DOHH2 (cell line): ENCODE measurements at regions not wholly inside any gene's neighbourhood (a gene's known extent, or its start where the extent isn't known, plus 50 kb on each side); places are given as distances from the start of the nearest gene placed in this dataset.
"Not testable (repeated sequence)": the region's sequence is repeated elsewhere in the genome, so short reads cannot be mapped to it uniquely, and the experiment has no call there.

Experiments used
- H3F3A ChIP-seq: fragments of 200-600 bp; sonication (generic), shearing (Covaris generic); 2 replicates; pipeline ENCODE4 v1.6.0; 2016; ENCODE audit warnings: antibody characterized with exemption, mild to moderate bottlenecking; ENCODE audit not compliant: control insufficient read depth, insufficient read depth
- H3K27ac ChIP-seq: fragments of 200-600 bp; sonication (generic); 2 replicates; pipeline ENCODE4 v1.5.1; 2014; ENCODE audit warnings: low read depth, mild to moderate bottlenecking, low read length, moderate library complexity
- H3K27me3 ChIP-seq: fragments of 200-600 bp; sonication (generic); 2 replicates; pipeline ENCODE4 v1.6.1; 2014; ENCODE audit warnings: mild to moderate bottlenecking, low read length, mixed read lengths; ENCODE audit not compliant: control insufficient read depth
- H3K36me3 ChIP-seq: fragments of 200-600 bp; sonication (generic); 2 replicates; pipeline ENCODE4 v1.6.1; 2014; ENCODE audit warnings: mild to moderate bottlenecking, low read length, moderate library complexity, mixed read lengths; ENCODE audit not compliant: control insufficient read depth
- H3K4me1 ChIP-seq: fragments of 200-600 bp; sonication (generic); 2 replicates; pipeline ENCODE4 v1.6.1; 2014; ENCODE audit warnings: mild to moderate bottlenecking, low read length, mixed read lengths; ENCODE audit not compliant: control insufficient read depth
- H3K4me2 ChIP-seq: fragments of 200-600 bp; sonication (generic); 2 replicates; pipeline ENCODE4 v1.6.0; 2014; ENCODE audit warnings: mild to moderate bottlenecking, low read length, moderate library complexity
- H3K4me3 ChIP-seq: fragments of 200-600 bp; sonication (generic); 2 replicates; pipeline ENCODE4 v1.5.1; 2014; ENCODE audit warnings: mild to moderate bottlenecking, low read length, mixed read lengths
- H3K79me2 ChIP-seq: fragments of 200-600 bp; sonication (generic); 2 replicates; pipeline ENCODE4 v1.6.1; 2014; ENCODE audit warnings: mild to moderate bottlenecking, low read length, mixed read lengths; ENCODE audit not compliant: control insufficient read depth
- H3K9me2 ChIP-seq: fragments of 200-600 bp; sonication (generic); replicated peaks from 2 replicates; pipeline ENCODE4 v1.6.1; 2014; ENCODE audit warnings: mild to moderate bottlenecking, low read length, mixed read lengths; ENCODE audit not compliant: control insufficient read depth
- H3K9me3 ChIP-seq: fragments of 200-600 bp; sonication (generic); 2 replicates; pipeline ENCODE4 v1.6.1; 2014; ENCODE audit warnings: antibody characterized with exemption, low read length, mixed read lengths; ENCODE audit not compliant: control insufficient read depth, insufficient read depth
- H4K20me1 ChIP-seq: fragments of 200-600 bp; sonication (generic); 2 replicates; pipeline ENCODE4 v1.6.0; 2014; ENCODE audit warnings: low read depth, mild to moderate bottlenecking, antibody characterized with exemption, low read length, moderate library complexity; ENCODE audit not compliant: control insufficient read depth, insufficient read depth
- CTCF ChIP-seq: fragments of 200-600 bp; sonication (generic); IDR thresholded peaks from one replicate; pipeline ENCODE4 v1.5.1; 2014; ENCODE audit warnings: antibody characterized with exemption, mild to moderate bottlenecking, low read depth, low read length; ENCODE audit not compliant: poor library complexity, severe bottlenecking
- EZH2phosphoT487 ChIP-seq: fragments of 200-600 bp; sonication (generic); IDR thresholded peaks from 2 replicates; pipeline ENCODE4 v1.6.1; 2017; ENCODE audit warnings: borderline replicate concordance, mild to moderate bottlenecking, antibody characterized with exemption, low read length, moderate library complexity, mixed read lengths

DNA sequence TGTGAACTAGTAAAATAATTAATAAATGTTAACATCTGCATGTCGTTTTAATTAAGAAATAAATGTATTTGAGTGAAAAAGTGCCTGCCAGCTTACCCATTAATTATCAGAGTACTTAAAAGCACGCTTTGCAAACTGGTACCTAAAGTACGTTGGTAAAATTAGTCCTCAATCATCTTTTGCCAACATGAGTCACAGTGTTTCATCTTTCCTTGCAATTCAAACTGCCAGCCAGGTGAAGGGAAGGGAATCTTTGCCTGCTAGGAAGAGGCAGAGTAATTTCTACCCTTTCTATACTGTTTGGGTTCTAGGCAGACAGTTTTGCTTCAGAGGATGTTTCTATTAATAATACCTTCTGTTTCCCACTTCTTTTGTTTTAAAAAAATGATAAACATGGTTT, 57.2 kb upstream of the CNIH3 start:
- H3F3A ChIP-seq: no peaks in the 10 kb centered on the region
- no peak overlapping the region for H3K27ac ChIP-seq

DNA sequence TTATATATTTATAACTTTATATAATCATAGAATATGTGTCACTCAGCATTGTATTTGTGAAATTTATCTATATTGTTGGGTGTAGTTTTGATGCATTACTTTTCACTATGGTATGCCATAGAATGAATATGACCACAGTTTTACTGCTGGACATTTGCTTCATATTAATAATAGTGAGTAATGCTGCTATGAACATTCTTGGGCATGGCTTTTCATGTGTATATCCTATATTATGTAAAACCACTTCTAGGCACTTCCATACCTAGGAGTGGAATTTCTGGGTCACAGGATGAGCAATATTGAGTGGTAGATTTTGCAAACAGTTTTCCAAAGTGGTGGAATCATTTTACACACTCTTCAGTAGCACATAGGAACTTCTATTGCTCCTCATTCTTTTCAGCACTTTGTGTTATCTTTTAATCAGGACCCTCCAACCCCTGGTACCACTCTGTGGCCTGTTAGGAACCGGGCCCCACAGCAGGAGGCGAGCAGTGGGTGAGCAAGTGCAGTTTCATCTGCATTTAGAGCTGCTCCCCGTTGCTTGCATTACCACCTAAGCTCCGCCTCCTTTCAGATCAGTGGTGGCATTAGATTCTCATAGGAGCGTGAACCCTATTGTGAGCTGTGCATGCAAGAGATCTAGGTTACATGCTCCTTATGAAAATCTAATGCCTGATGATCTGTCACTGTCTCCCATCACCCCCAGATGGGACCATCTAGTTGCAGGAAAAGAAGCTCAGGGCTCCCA, 56.0 kb upstream of the CNIH3 start:
- H3F3A ChIP-seq: no peaks in the 10 kb centered on the region
- H3K4me1 ChIP-seq: no peaks in the 10 kb centered on the region
- no peaks in the 10 kb centered on the region for H3K9me2 ChIP-seq
- no peak overlapping the region for H3K4me2 ChIP-seq
- no peak for TF ChIP-seq CTCF
- TF ChIP-seq EZH2phosphoT487: no peak
- no peaks in the 10 kb centered on the region; the same call in 1 of the 2 replicates for H3K9me3 ChIP-seq
- H3K4me3 ChIP-seq: no peak overlapping the region
- H3K27me3 ChIP-seq: 0 out of 2 replicates have a peak, but pooled peaks cover 3% of the 10 kb centered on the region
- no peaks in the 10 kb centered on the region for H4K20me1 ChIP-seq
- no peaks in the 10 kb centered on the region for H3K36me3 ChIP-seq
- no peak overlapping the region for H3K27ac ChIP-seq
- H3K79me2 ChIP-seq: no peaks in the 10 kb centered on the region

More for the DNA sequence above, 57.2 kb upstream of the CNIH3 start:
- H3K36me3 ChIP-seq: no peaks in the 10 kb centered on the region
- TF ChIP-seq EZH2phosphoT487 (no peak), CTCF (no peak)
- peaks cover 3% of the 10 kb centered on the region; the same call in 1 of the 2 replicates for H3K27me3 ChIP-seq
- no peaks in the 10 kb centered on the region for H4K20me1 ChIP-seq
- no peak overlapping the region for H3K4me2 ChIP-seq
- no peaks in the 10 kb centered on the region for H3K4me1 ChIP-seq
- no peaks in the 10 kb centered on the region; the same call in 1 of the 2 replicates for H3K9me3 ChIP-seq
- H3K9me2 ChIP-seq: no peaks in the 10 kb centered on the region
- no peak overlapping the region for H3K4me3 ChIP-seq
- no peaks in the 10 kb centered on the region for H3K79me2 ChIP-seq

DNA sequence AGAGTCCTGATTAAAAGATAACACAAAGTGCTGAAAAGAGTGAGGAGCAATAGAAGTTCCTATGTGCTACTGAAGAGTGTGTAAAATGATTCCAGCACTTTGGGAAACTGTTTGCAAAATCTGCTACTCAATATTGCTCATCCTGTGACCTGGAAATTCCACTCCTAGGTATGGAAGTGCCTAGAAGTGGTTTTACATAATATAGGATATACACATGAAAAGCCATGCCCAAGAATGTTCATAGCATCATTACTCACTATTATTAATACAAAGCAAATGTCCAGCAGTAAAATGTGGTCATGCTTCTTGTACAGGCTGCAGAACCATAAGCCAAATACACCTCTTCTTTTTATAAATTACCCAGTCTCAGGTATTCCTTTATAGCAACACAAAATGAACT, 53.2 kb upstream of the CNIH3 start:
- H3K4me2 ChIP-seq, H3F3A ChIP-seq, H3K36me3 ChIP-seq, H3K79me2 ChIP-seq, H3K27ac ChIP-seq, H3K9me2 ChIP-seq, H3K27me3 ChIP-seq, H3K4me3 ChIP-seq, H3K9me3 ChIP-seq, H3K4me1 ChIP-seq, H4K20me1 ChIP-seq: not testable (repeated sequence)

GRCh38 chr1:224563666-224564065, 52.5 kb upstream of the CNIH3 start:
- no peaks in the 10 kb centered on the region for H3K36me3 ChIP-seq
- H3K9me2 ChIP-seq: no peaks in the 10 kb centered on the region
- H3K4me1 ChIP-seq: no peaks in the 10 kb centered on the region
- no peak overlapping the region for H3K4me3 ChIP-seq
- TF ChIP-seq EZH2phosphoT487 (no peak), CTCF (no peak)
- no peaks in the 10 kb centered on the region for H4K20me1 ChIP-seq
- H3F3A ChIP-seq: no peaks in the 10 kb centered on the region
- H3K79me2 ChIP-seq: no peaks in the 10 kb centered on the region
- no peak overlapping the region for H3K27ac ChIP-seq
- no peak overlapping the region for H3K4me2 ChIP-seq
- no peaks in the 10 kb centered on the region for H3K27me3 ChIP-seq
- H3K9me3 ChIP-seq: no peaks in the 10 kb centered on the region; the same call in 1 of the 2 replicates
